Stomach (tissue), 8 donors: ENCODE measurements at regions not wholly inside any gene's neighbourhood (a gene's known extent, or its start where the extent isn't known, plus 50 kb on each side); places are given as distances from the start of the nearest gene placed in this dataset.
"Not testable (repeated sequence)": the region's sequence is repeated elsewhere in the genome, so short reads cannot be mapped to it uniquely, and the experiment has no call there.

Experiments used
- DNase-seq, 2 donors: peaks; one replicate each; pipeline versions ENCODE4 v3.0.0 to v3.0.0-alpha.2; 2013 to 2019
- H3K27ac ChIP-seq, 5 donors: fragments of 200-600 bp in 4 of 5; sonication (generic) in 4 of 5; one replicate each; pipeline ENCODE4 v1.5.1; 2013 to 2019; ENCODE audit warnings: mild to moderate bottlenecking in 1 of 5, moderate library complexity in 1 of 5
- H3K27me3 ChIP-seq, 3 donors: fragments of 200-600 bp; sonication (generic); one replicate each; pipeline ENCODE4 v1.5.1; 2017 to 2019; ENCODE audit warnings: mixed run types in 1 of 3
- H3K36me3 ChIP-seq, 4 donors: fragments of 200-600 bp; sonication (generic); 1 replicate in 3 of 4; 2 replicates in 1 of 4; pipeline ENCODE4 v1.5.1; 2016 to 2019
- H3K4me1 ChIP-seq, 4 donors: fragments of 200-600 bp; sonication (generic); one replicate each; pipeline ENCODE4 v1.5.1; 2016 to 2019
- H3K4me3 ChIP-seq, 4 donors: fragments of 200-600 bp; sonication (generic) in 3 of 4; one replicate each; pipeline ENCODE4 v1.5.1; 2016 to 2019; ENCODE audit warnings: mild to moderate bottlenecking in 1 of 4
- H3K9me3 ChIP-seq, 4 donors: fragments of 200-600 bp; sonication (generic); one replicate each; pipeline ENCODE4 v1.5.1; 2016 to 2019
- CTCF ChIP-seq, 7 experiments: fragments of 450-650 bp in 4 of 7; fragments of 200-600 bp in 3 of 7; sonication (generic) in 3 of 7; IDR thresholded peaks; one replicate each; pipeline ENCODE4 v1.5.1; 2016 to 2019; ENCODE audit warnings: antibody characterized with exemption in 7 of 7, control low read depth in 2 of 7, mild to moderate bottlenecking in 1 of 7
- EP300 ChIP-seq: sonication (generic); formaldehyde crosslinking; IDR thresholded peaks from one replicate; pipeline ENCODE4 v1.6.1; 2017; ENCODE audit warnings: antibody characterized with exemption
- POLR2A ChIP-seq, 4 donors: fragments of 450-650 bp; IDR thresholded peaks; one replicate each; pipeline ENCODE4 v1.6.1; 2016; ENCODE audit warnings: antibody characterized with exemption in 4 of 4, control low read depth in 2 of 4, mild to moderate bottlenecking in 1 of 4, moderate library complexity in 1 of 4
- POLR2AphosphoS5 ChIP-seq, 3 donors: sonication (generic); formaldehyde crosslinking; IDR thresholded peaks; one replicate each; pipeline ENCODE4 v1.6.1; 2016; ENCODE audit warnings: antibody characterized with exemption in 3 of 3
- WGBS, 5 donors: extraction: QIAGEN DNeasy Blood & Tissue Kit in 3 of 5; methylation state at CpG; one replicate each; pipeline versions ENCODE4 v1.1.5 to v1.1.7; 2013 to 2018; 5-methylcytosine and 5-hydroxymethylcytosine counted together
- intact Hi-C: fragments of 100-400 bp; cut with DNase I; formaldehyde crosslinking; loops from one replicate; pipeline ENCODE4 v1.15.1; 2023; ENCODE audit warnings: low total_unique reads
- donor health status: healthy with polysubstance abuse.
- donor health status: Bipolar disorder and iron deficiency.
- donor health status: healthy.

- Histone ChIP-seq H3K9me3 (no peaks in the 10 kb centered on the region), H3K27me3 (peaks cover 0 to 32% (median 0%) of the 10 kb centered on the region in 3 donors), H3K36me3 (no peaks in the 10 kb centered on the region), H3K27ac (no peak overlapping the region), H3K4me1 (no peaks in the 10 kb centered on the region), H3K4me3 (no peak overlapping the region)
- WGBS, 5 donors, result 63 to 88% (median 76%) methylated on average over 2 to 6 of the region's 6 CpGs
- DNase-seq, result no peak
- TF ChIP-seq POLR2A (IDR thresholded peaks at IDR 0.05), result no peak
- TF ChIP-seq CTCF (IDR thresholded peaks at IDR 0.05), result no peak
- no peak for TF ChIP-seq POLR2AphosphoS5 (IDR thresholded peaks at IDR 0.05)
- TF ChIP-seq EP300, result no peak
- intact Hi-C loops, result no loop called here
Measured at GRCh38 chr12:131408036-131408365, 302.9 kb upstream of the SFSWAP start.

DNA sequence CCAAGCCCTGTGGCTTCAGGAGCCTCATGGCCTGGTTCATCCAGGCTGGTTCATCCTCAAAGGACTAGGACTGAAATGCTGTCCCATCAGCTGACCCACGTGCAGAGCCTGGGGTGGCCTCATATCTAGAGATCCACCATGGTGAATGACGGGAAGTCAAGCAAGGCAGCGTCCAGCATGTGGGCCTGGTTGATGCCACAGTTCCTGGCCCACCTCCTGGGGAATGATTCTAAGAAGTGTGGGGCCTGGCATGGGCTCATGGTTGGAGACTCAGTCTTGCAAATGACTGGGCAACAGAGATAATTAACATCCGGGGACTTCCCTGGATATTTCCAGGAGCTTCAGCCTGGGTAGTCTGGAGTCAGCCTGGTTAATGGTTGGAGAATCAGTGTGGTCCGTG, 302.4 kb upstream of the SFSWAP start:
- no peak for DNase-seq
- intact Hi-C loops, result no loop called here
- Histone ChIP-seq H3K27ac (no peak overlapping the region), H3K4me1 (no peaks in the 10 kb centered on the region), H3K9me3 (no peaks in the 10 kb centered on the region), H3K27me3 (peaks cover 0 to 37% (median 0%) of the 10 kb centered on the region in 3 donors), H3K36me3 (no peaks in the 10 kb centered on the region), H3K4me3 (no peak overlapping the region)
- 60 to 81% (median 75%) methylated on average over 5 of the region's 5 CpGs for WGBS, 5 donors
- TF ChIP-seq POLR2A (IDR thresholded peaks at IDR 0.05), result no peak
- no peak for TF ChIP-seq POLR2AphosphoS5 (IDR thresholded peaks at IDR 0.05)
- no peak for TF ChIP-seq CTCF (IDR thresholded peaks at IDR 0.05)

DNA sequence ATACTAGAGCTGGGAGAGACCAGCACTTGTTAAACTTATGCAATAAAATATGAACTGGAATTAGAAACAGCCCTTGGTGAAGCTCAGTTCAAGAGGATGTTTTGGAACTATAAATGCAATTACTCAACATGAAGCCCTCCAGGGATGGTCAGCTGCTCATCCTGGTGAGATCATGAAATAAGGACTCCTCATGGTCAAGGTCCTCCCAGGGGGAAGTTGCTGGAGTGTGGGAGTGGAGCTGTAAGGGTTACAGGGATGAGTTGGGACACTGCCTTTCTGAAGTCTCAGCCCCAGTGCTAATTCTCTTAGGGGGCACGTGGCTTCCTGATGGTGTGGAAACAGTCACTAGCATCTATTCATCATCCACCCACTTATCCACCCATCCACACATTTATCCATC, 301.7 kb upstream of the SFSWAP start:
- intact Hi-C loops, result no loop called here

DNA sequence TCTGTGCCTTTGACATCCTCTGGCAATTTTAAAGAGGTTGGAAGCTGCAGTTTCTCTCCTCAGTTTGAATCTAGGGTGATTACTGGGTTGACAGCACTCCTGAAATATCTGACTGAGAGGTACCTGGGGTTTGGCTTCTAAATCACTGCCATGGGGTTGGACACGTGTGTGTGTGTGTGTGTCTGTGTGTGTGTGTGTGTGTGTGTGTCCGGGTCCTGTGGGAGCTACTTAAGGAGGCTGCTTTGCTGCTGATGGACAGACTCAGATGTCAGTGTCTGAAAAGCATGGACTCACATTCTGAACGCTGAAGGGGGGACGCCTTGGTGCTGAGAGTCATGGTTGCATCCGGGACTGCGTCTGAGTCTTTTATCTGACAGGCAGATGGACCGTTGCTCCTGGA, 299.1 kb upstream of the SFSWAP start:
- H3K4me1 ChIP-seq, H3K36me3 ChIP-seq, DNase-seq, H3K9me3 ChIP-seq, H3K27ac ChIP-seq, intact Hi-C loops, H3K4me3 ChIP-seq: not testable (repeated sequence)
- peaks cover 0 to 24% (median 0%) of the 10 kb centered on the region in 3 donors for H3K27me3 ChIP-seq
- WGBS, 5 donors, result 64 to 80% (median 70%) methylated on average over 3 to 7 of the region's 7 CpGs

More for the DNA sequence above, 301.7 kb upstream of the SFSWAP start:
- Histone ChIP-seq H3K27ac (no peak overlapping the region), H3K36me3 (no peaks in the 10 kb centered on the region), H3K4me1 (no peaks in the 10 kb centered on the region), H3K9me3 (no peaks in the 10 kb centered on the region), H3K27me3 (peaks cover 0 to 38% (median 0%) of the 10 kb centered on the region in 3 donors), H3K4me3 (no peak overlapping the region)
- DNase-seq, result no peak
- TF ChIP-seq EP300 (no peak), CTCF (IDR thresholded peaks at IDR 0.05) (no peak), POLR2AphosphoS5 (IDR thresholded peaks at IDR 0.05) (no peak)
- 31 to 63% (median 45%) methylated on average over 1 of the region's 1 CpG for WGBS, 5 donors

- no peak for TF ChIP-seq CTCF (IDR thresholded peaks at IDR 0.05)
- no peak for TF ChIP-seq POLR2A (IDR thresholded peaks at IDR 0.05)
- TF ChIP-seq POLR2AphosphoS5 (IDR thresholded peaks at IDR 0.05), result no peak
- TF ChIP-seq EP300, result no peak
Measured at GRCh38 chr12:131413006-131413405, 297.9 kb upstream of the SFSWAP start.

More at GRCh38 chr12:131413006-131413405, 297.9 kb upstream of the SFSWAP start:
- no peaks in the 10 kb centered on the region for H3K36me3 ChIP-seq
- DNase-seq, result no peak
- intact Hi-C loops, result no loop called here
- H3K4me1 ChIP-seq, result no peaks in the 10 kb centered on the region
- WGBS, 5 donors, result 73 to 88% (median 82%) methylated on average over 8 of the region's 8 CpGs
- peaks cover 0 to 15% (median 0%) of the 10 kb centered on the region in 3 donors for H3K27me3 ChIP-seq
- no peaks in the 10 kb centered on the region for H3K9me3 ChIP-seq
- no peak overlapping the region for H3K27ac ChIP-seq
- no peak overlapping the region for H3K4me3 ChIP-seq
